ENCODE measurements at regions not wholly inside any gene's neighbourhood (a gene's known extent, or its start where the extent isn't known, plus 50 kb on each side); places are given as distances from the start of the nearest gene placed in this dataset.

GRCh38 chr15:93178371-93178770, 89.4 kb upstream of the RGMA start (continued):
- TF ChIP-seq, protein P1, sequence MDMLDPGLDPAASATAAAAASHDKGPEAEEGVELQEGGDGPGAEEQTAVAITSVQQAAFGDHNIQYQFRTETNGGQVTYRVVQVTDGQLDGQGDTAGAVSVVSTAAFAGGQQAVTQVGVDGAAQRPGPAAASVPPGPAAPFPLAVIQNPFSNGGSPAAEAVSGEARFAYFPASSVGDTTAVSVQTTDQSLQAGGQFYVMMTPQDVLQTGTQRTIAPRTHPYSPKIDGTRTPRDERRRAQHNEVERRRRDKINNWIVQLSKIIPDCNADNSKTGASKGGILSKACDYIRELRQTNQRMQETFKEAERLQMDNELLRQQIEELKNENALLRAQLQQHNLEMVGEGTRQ (IDR thresholded peaks at IDR 0.05; ENCODE audit: low read length): no peak
- TF ChIP-seq SP1 (IDR thresholded peaks at IDR 0.05; ENCODE audit: low read depth, low read length) (no peak), KDM1A (IDR thresholded peaks at IDR 0.05; ENCODE audit: borderline replicate concordance, low read length) (no peak), ASH2L (IDR thresholded peaks at IDR 0.05; ENCODE audit: low read length) (no peak)

Data from H1 (cell line).